Inflammatory macrophage (primary cell): ENCODE measurements at regions not wholly inside any gene's neighbourhood (a gene's known extent, or its start where the extent isn't known, plus 50 kb on each side); places are given as distances from the start of the nearest gene placed in this dataset.

Experiments
- DNase-seq, 2 donors: peaks; one replicate each; pipeline ENCODE4 v3.0.0-alpha.2; 2020 to 2022

GRCh38 chr20:34163307-34163706, 51.3 kb upstream of the EIF2S2 start:
- DNase-seq = no peak

- no peak for DNase-seq
These were observed 52.4 kb upstream of the EIF2S2 start for GRCh38 chr20:34164381-34164984.

- DNase-seq = no peak
These were observed 53.1 kb upstream of the EIF2S2 start for GRCh38 chr20:34165018-34165619.

- no peak for DNase-seq
These were observed 59.6 kb upstream of the EIF2S2 start for GRCh38 chr20:34171640-34172039.

GRCh38 chr20:34172926-34173325, 60.9 kb upstream of the EIF2S2 start:
- DNase-seq = no peak

GRCh38 chr20:34175079-34175478, 63.0 kb upstream of the EIF2S2 start:
- no peak for DNase-seq

GRCh38 chr20:34175879-34176278, 63.8 kb upstream of the EIF2S2 start:
- DNase-seq = no peak

GRCh38 chr20:34177052-34177451, 64.2 kb upstream of the ASIP start:
- no peak for DNase-seq

GRCh38 chr20:34179637-34180360, 61.4 kb upstream of the ASIP start:
- no peak for DNase-seq

GRCh38 chr20:34180460-34181120, 60.6 kb upstream of the ASIP start:
- DNase-seq = no peak

GRCh38 chr20:34181484-34181883, 59.7 kb upstream of the ASIP start:
- no peak for DNase-seq

GRCh38 chr20:34185766-34186620, 55.2 kb upstream of the ASIP start:
- DNase-seq = no peak

- no peak for DNase-seq
These were observed 51.6 kb upstream of the ASIP start for GRCh38 chr20:34189572-34190163.

- no peak for DNase-seq
These were observed 51.0 kb upstream of the ASIP start for GRCh38 chr20:34190262-34190661.

GRCh38 chr20:34190679-34191090, 50.5 kb upstream of the ASIP start:
- DNase-seq = peak; percentile 72 to 82
